Fibroblast of peridontal ligament (primary cell): ENCODE measurements at regions not wholly inside any gene's neighbourhood (a gene's known extent, or its start where the extent isn't known, plus 50 kb on each side); places are given as distances from the start of the nearest gene placed in this dataset.
"Not testable (repeated sequence)": the region's sequence is repeated elsewhere in the genome, so short reads cannot be mapped to it uniquely, and the experiment has no call there.

ENCODE experiments used
- DNase-seq: peaks from one replicate; pipeline ENCODE4 v3.0.0-alpha.2; 2010; ENCODE audit errors: extremely low read depth

DNA sequence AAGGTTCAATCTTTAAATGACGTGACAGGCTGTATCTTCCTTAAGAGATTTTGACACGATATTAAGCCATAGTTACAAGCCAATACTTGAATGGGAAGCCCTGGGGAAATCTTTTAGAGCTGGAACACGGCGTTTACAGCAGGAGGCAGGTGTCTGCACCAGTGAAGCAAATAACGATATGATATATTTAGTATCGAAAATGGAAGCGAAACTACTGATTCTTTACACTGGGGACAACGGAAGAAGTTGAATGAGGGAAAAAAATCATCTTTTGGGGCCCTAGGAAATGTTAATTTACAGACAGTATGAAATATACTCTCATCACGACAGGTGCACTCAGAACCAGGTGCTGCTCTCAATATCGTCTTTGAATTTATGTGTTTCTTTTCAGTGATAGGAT is 793.9 kb upstream of the PCDH20 start:
- no peak for DNase-seq

DNA sequence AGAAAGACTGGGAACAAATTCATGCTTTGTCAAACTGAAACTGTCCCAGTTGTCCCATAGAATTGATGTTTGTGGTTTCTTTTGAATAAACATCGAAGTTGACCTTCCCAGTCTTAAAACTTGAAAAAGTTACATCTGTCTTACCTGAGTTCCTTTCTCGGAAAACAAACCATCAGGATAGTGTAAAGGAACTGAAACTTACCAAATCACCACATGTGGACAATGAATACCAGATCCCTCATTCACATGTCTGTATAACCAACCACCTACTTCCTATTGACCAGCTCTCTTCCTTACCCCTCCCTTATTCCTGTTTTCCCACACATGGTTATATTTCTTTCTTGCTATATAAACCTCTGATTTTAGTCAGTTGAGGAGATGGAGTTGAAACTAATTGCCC is 791.7 kb upstream of the PCDH20 start:
- no peak for DNase-seq

DNA sequence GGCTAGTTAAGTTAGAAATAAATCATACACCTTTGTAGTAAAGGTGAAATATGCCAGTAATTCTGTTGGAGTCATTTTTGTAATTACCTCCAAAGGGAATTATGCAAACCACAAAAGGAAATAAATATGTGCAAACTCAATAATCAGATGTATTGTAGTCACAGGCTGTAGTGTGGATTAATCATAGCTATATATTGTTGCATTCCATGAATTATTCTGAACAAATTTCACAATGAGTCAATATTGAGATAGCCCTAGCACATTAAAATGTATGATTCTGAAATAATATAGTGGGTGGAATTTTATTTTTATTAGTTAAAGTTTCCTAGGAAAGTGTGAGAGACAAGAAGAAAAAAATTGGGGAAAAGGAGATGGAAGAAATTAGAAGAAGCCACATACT is 790.5 kb upstream of the PCDH20 start:
- DNase-seq: no peak

DNA sequence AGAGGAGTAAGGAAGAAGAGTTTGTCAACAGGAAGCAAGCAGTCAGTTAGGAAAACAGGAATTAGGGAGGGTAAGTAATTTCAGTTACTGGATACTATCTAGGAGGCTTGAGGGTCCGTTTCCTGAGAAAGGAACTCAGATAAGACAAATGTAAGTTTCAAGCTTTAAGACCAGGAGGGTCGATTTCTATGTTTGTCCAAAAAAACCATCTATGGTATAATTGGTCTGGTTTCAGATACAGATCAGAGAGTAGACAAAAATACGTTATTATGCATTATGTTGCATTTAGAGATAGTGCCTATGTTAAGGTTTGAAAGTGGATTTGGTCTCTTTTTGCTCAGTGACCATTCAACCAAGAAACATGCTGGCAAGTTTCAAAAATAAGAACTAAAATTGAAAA is 789.6 kb upstream of the PCDH20 start:
- DNase-seq: no peak

- no peak for DNase-seq
These were observed 778.7 kb upstream of the PCDH20 start for GRCh38 chr13:62194371-62194770.

DNA sequence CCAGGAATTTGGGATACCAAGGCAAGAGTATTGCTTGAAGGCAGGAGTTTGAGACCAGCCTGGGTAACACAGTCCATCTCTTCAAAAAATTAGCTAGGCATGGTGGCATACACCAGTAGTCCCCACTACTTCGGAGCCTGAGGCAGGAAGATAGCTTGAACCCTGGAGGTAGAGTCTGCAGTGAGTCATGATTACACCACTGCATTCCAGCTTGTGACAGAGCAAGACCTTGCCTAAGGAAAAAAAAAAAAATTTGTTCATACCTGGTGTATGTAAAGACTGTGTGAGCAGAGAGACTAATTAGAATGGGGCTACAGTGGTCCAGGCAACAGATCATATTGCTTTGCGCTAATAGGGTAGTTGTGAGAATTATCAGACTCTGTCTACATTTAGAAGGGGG is 778.3 kb upstream of the PCDH20 start:
- no peak for DNase-seq

- no peak for DNase-seq
These were observed 770.1 kb upstream of the PCDH20 start for GRCh38 chr13:62185631-62186255.

DNA sequence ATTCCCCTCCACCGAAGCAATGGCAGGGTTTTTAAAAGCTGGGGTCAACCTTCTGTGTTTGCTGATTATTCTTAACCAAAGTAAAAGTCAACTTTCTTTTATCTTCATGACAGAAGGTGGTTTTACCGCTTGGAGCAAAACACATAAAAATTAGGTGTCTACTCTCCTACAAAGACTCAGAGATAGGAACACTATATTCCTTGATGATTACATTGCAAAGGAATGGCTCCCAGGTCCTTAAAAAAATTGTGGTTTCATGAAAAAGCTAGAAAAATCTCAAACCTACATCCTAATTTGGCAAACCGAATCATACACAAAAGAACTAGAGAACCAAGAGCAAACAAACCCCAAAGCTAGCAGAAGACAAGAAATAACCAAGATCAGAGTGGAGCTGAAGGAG is 760.4 kb upstream of the PCDH20 start:
- no peak for DNase-seq

- DNase-seq: no peak
These were observed 758.3 kb upstream of the PCDH20 start for GRCh38 chr13:62173958-62174357.

DNA sequence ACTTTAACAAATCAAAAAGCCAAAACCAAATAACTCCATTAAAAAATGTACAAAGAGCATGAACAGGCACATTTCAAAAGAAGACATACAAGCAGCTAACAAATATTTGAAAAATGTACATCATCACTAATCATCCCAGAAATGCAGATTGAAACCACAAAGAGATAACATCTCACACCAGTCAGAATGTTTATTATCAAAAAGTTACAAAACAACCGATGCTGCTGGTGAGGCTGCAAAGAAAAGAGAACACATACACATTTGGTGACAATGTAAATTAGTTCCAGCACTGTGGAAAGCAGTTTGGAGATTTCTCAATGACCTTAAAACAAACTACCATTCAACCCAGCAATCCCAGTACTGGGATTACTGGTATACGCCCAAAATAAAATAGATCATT is 756.0 kb upstream of the PCDH20 start:
- no peak for DNase-seq

GRCh38 chr13:62168891-62169290 is 753.2 kb upstream of the PCDH20 start:
- DNase-seq: no peak

DNA sequence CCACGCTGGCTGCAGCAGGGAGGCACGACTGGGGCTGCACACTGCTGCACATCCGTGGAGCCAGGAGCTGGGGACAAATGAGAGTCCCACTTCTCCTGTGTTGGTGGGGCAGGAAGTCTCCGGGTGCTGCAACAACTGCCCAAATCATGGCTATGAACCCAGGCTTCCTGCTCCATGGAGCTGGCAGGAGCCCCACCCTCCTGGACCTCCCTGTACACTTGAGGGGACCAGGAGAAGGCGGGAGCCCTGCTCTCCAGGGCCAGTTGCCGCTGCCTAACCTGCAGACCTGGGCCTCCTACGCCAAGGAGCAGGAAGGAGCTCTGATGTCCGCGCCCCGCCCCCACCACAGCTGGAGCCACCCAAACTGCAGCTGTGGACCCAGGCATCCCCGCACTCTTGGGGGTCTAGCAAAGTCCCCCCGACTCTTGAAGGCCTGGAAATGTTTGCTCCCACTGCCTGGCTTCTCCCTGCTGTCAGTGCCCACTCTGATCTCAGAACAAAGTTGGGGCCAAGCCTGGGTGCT is 752.1 kb upstream of the PCDH20 start:
- no peak for DNase-seq

- DNase-seq: no peak
These were observed 747.2 kb upstream of the PCDH20 start for GRCh38 chr13:62162860-62163259.

- no peak for DNase-seq
These were observed 742.9 kb upstream of the PCDH20 start for GRCh38 chr13:62158520-62158919.

GRCh38 chr13:62151724-62152123 is 736.1 kb upstream of the PCDH20 start:
- not testable (repeated sequence) for DNase-seq

DNA sequence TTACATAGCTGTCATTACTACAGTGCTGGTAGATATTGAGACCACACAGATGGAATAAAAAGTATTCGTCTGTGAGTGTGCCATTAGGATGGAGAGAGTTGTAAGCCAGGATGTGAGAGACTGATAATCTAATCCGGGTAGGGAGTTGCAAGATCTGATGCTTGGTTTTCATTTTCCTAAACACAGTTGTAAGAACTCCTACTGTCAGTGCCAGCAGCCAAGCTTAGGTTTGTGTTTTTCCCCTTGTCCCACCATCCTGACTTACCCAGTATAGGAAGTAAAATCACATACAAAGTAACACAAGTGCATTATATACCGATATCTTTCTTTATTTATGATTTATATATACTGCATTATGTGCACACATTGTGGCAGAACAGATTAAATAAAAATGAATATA is 726.4 kb upstream of the PCDH20 start:
- DNase-seq: no peak

DNA sequence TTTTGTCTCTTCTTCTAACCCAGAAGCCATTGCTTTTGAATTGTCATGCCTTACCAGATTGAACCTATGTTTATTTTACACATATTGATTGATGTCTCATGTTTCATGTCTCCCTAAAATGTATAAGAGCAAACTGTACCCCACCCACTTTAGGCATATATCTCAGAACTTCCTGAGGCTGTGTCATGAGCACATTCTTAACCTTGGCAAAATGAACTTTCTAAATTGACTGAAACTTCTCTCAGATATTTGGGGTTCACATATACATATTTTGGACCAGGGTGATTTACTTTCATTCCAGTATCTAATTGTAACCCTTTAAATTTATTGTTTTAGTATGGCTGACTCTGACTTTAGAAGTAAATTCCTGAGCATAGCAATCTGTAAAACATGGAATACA is 723.9 kb upstream of the PCDH20 start:
- no peak for DNase-seq

- DNase-seq: no peak
These were observed 722.2 kb upstream of the PCDH20 start for GRCh38 chr13:62137629-62138405.

DNA sequence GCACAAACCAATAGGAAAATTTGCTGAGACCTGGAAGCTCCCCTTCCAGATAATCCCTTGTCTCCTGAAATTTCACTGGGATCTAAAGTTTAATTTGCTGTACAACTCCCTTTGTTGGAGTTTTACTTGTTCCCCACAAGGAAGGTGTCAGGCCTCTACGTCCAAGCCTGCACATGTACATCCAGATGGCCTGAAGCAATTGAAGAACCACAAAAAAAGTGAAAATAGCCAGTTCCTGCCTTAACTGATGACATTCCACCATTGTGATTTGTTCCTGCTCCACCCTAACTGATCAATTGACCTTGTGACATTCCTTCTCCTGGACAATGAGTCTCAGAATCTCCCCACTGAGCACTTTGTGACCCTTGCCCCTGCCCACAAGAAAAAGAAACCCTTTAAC is 716.0 kb upstream of the PCDH20 start:
- DNase-seq: no peak

DNA sequence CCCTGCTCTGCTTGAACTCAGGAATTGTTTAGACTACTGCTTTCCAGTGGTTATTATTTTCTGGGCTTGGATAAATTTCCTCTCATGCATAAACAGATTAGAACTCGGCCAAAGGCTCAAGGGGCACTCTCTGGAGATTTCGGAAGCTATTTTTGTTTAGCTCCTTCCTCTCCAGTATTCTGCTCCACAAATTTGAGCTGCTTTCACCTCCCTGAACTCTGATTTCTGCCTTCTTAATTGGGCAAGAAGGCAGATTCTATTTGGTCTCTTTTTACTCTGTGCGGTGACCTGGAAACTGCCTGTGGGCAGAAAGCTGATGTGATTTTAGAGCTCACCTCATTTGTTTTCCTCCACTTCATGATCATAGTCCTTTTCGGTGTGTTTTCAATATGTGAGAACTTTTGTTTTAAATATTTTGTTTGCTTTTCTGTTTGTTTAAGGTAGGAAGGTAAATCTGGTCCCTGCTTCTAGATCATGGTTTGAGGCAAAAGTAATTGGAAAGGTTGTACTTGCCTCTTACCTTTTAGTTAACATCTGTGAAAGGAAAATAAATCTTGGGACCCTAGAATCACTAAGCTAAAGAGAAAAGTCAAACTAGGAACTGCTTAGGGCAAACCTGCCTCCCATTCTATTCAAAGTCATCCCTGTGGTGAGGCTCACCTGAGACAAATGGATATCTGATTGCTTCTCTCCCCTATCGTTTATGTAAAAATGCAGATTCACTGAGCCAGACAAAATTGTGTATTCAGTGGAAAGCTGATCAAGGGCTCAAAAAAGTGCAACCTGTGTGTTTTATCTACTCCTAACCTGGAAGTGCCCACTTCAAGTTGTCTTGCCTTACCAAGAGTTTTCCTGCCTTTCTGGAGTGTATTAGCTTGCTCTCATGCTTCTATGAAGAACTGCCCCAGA is 714.7 kb upstream of the PCDH20 start:
- DNase-seq: no peak

DNA sequence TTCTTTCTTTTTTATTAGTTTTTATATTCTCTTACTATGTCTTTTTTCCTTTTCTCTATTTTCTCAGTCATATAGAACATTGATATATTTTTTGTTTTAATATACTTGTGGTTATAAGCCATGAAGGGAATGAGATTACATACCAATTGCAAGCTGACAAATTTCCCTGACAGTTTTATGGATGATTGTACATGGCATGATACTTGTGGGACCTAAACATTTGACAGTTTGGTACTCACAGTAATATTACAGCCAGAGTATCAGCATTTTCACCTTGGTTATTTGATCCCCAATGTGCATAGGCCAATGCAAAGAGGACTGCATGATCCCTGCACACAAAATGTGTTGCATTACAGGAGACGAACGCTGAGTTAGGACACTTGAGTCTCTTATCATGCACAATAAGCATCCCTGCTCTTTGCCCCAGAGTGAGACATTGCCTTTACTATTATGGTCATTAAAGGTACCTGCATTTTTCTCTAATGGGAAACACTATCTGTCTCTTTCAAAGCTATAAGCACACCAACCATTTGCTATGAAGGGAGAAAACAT is 713.4 kb upstream of the PCDH20 start:
- DNase-seq: no peak

DNA sequence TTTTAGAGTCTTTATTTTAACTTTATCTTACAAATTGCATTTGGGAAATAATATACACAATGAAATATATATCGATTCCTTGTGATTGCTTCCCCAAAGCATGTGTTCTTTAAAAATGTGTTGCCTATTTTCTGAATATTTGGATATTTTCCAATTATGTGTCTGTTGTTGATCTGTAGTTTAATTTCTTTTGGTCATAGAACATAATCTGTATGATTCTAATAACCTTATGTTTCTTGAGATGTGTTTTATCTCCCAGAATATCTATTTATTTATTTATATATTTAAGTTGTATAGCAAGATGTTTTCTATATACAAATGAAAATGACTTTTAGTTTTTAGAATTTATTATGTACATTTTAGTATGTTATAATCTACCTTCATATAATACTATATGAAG is 710.8 kb upstream of the PCDH20 start:
- no peak for DNase-seq
